Liver (tissue), 8 donors: ENCODE measurements at regions not wholly inside any gene's neighbourhood (a gene's known extent, or its start where the extent isn't known, plus 50 kb on each side); places are given as distances from the start of the nearest gene placed in this dataset.

ENCODE experiments used
- DNase-seq: peaks from one replicate; pipeline ENCODE4 v3.0.0-alpha.2; 2017; ENCODE audit warnings: low spot score
- H3K27ac ChIP-seq, 2 donors: one replicate each; pipeline ENCODE4 v1.7.0; 2013; ENCODE audit warnings: inconsistent platforms in 2 of 2, low read length in 2 of 2, control low read depth in 1 of 2, low read depth in 1 of 2, mild to moderate bottlenecking in 1 of 2
- H3K27me3 ChIP-seq, 4 donors: one replicate each; pipeline versions ENCODE4 v1.6.1 to v1.7.0; 2013; ENCODE audit warnings: low read length in 3 of 4, inconsistent platforms in 1 of 4, mild to moderate bottlenecking in 1 of 4, moderate library complexity in 1 of 4; ENCODE audit not compliant: control insufficient read depth in 4 of 4, insufficient read depth in 4 of 4
- H3K36me3 ChIP-seq, 4 donors: one replicate each; pipeline versions ENCODE4 v1.6.1 to v1.7.0; 2013; ENCODE audit warnings: low read length in 3 of 4, mild to moderate bottlenecking in 3 of 4, low read depth in 1 of 4, moderate library complexity in 1 of 4; ENCODE audit not compliant: control insufficient read depth in 4 of 4, insufficient read depth in 3 of 4
- H3K4me1 ChIP-seq, 4 donors: one replicate each; pipeline versions ENCODE4 v1.6.1 to v1.7.0; 2013; ENCODE audit warnings: low read length in 3 of 4, mild to moderate bottlenecking in 3 of 4, moderate library complexity in 1 of 4; ENCODE audit not compliant: control insufficient read depth in 4 of 4, insufficient read depth in 4 of 4
- H3K4me3 ChIP-seq, 3 donors: one replicate each; pipeline versions ENCODE4 v1.6.1 to v1.7.0; 2013; ENCODE audit warnings: low read length in 3 of 3, control low read depth in 1 of 3, low read depth in 1 of 3, mild to moderate bottlenecking in 1 of 3
- H3K9ac ChIP-seq, 2 donors: one replicate each; pipeline ENCODE4 v1.7.0; 2013; ENCODE audit warnings: low read length in 2 of 2, mild to moderate bottlenecking in 2 of 2, moderate library complexity in 2 of 2, control low read depth in 1 of 2, low read depth in 1 of 2
- H3K9me3 ChIP-seq, 4 donors: one replicate each; pipeline versions ENCODE4 v1.6.1 to v1.7.0; 2013; ENCODE audit warnings: low read length in 3 of 4; ENCODE audit not compliant: control insufficient read depth in 4 of 4
- ATF3 ChIP-seq: IDR thresholded peaks from 2 replicates; pipeline ENCODE4 v1.6.1; 2016; ENCODE audit warnings: antibody characterized with exemption
- CTCF ChIP-seq: fragments of 150-350 bp; IDR thresholded peaks from 2 replicates; pipeline ENCODE4 v1.5.1; 2017; ENCODE audit warnings: improper control_type of control experiment, low read depth, low read length; ENCODE audit not compliant: missing input control
- EGR1 ChIP-seq, 2 donors: IDR thresholded peaks; 2 replicates each; pipeline ENCODE4 v1.6.1; 2016 to 2018; ENCODE audit warnings: antibody characterized with exemption in 2 of 2, low read depth in 2 of 2
- FOXA1 ChIP-seq: IDR thresholded peaks from 2 replicates; pipeline ENCODE4 v1.6.1; 2016; ENCODE audit warnings: antibody characterized with exemption
- FOXA2 ChIP-seq: IDR thresholded peaks from 2 replicates; pipeline ENCODE4 v1.6.1; 2016; ENCODE audit warnings: antibody characterized with exemption
- GABPA ChIP-seq, 2 donors: IDR thresholded peaks in 1 of 2; conservative IDR thresholded peaks in 1 of 2; 2 replicates each; pipeline ENCODE4 v1.6.1; 2016; ENCODE audit warnings: antibody characterized with exemption in 2 of 2, mild to moderate bottlenecking in 1 of 2, moderate library complexity in 1 of 2
- HNF4A ChIP-seq, 2 donors: conservative IDR thresholded peaks; 2 replicates each; pipeline ENCODE4 v1.6.1; 2016; ENCODE audit warnings: antibody characterized with exemption in 2 of 2, mild to moderate bottlenecking in 2 of 2
- HNF4G ChIP-seq: IDR thresholded peaks from 2 replicates; pipeline ENCODE4 v1.6.1; 2016; ENCODE audit warnings: antibody characterized with exemption
- JUND ChIP-seq, 2 donors: IDR thresholded peaks; 2 replicates each; pipeline ENCODE4 v1.6.1; 2016; ENCODE audit warnings: antibody characterized with exemption in 2 of 2
- MAX ChIP-seq: IDR thresholded peaks from 2 replicates; pipeline ENCODE4 v1.6.1; 2016; ENCODE audit warnings: antibody characterized with exemption
- RAD21 ChIP-seq, 2 donors: IDR thresholded peaks; 2 replicates each; pipeline ENCODE4 v1.6.1; 2016; ENCODE audit warnings: antibody characterized with exemption in 2 of 2, mild to moderate bottlenecking in 2 of 2
- REST ChIP-seq: IDR thresholded peaks from 2 replicates; pipeline ENCODE4 v1.6.1; 2016; ENCODE audit warnings: antibody characterized with exemption, mild to moderate bottlenecking
- RXRA ChIP-seq, 2 donors: IDR thresholded peaks; 2 replicates each; pipeline ENCODE4 v1.6.1; 2017 to 2018; ENCODE audit warnings: antibody characterized with exemption in 2 of 2, mild to moderate bottlenecking in 1 of 2
- TAF1 ChIP-seq: conservative IDR thresholded peaks from 2 replicates; pipeline ENCODE4 v1.6.1; 2016; ENCODE audit warnings: antibody characterized with exemption, mild to moderate bottlenecking
- YY1 ChIP-seq: IDR thresholded peaks from 2 replicates; pipeline ENCODE4 v1.6.1; 2016; ENCODE audit warnings: antibody characterized with exemption, mild to moderate bottlenecking
- ZBTB33 ChIP-seq: IDR thresholded peaks from 2 replicates; pipeline ENCODE4 v1.6.1; 2016; ENCODE audit warnings: antibody characterized with exemption
- WGBS: extraction: QIAGEN DNeasy Blood & Tissue Kit; methylation state at CpG from one replicate; pipeline ENCODE4 v1.1.7; 2013; 5-methylcytosine and 5-hydroxymethylcytosine counted together
- donor health status: healthy.
- donor health status: healthy.
- donor health status: healthy.
- donor health status: healthy.
- donor health status: healthy.

DNA sequence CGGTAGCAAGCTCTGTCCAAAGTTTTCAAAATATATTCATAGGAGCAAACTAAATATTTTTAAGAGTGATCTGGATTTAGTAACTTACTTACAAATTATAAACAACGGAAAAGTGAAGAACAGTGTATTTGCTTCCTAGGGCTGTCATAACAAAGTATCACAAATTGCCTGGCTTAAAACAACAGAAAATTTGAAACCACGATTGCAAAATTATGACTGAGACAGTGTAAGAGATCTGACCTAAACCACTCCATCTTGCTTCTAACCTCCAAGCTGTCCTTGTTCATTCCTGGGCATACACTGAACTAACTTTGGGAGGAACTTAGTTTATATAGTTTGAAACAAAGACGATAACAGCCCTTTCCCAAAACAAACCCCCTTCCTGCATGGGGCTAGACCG is 202.0 kb upstream of the CDH6 start (continued):
- no peak for TF ChIP-seq ZBTB33

- Histone ChIP-seq H3K27ac (no peak overlapping the region), H3K4me3 (no peak overlapping the region)
Observed at GRCh38 chr5:30981576-30981975, 211.9 kb upstream of the CDH6 start.

GRCh38 chr5:30968971-30969370 is 224.5 kb upstream of the CDH6 start:
- DNase-seq, result no peak
- Histone ChIP-seq H3K4me1 (no peaks in the 10 kb centered on the region), H3K9me3 (no peaks in the 10 kb centered on the region), H3K4me3 (no peak overlapping the region), H3K27ac (no peak overlapping the region), H3K9ac (no peak overlapping the region), H3K36me3 (no peaks in the 10 kb centered on the region), H3K27me3 (peaks cover 0 to 4% (median 0%) of the 10 kb centered on the region in 4 donors)
- WGBS, result 63% methylated on average over 1 of the region's 1 CpG
- TF ChIP-seq CTCF (no peak), FOXA1 (no peak), HNF4G (no peak), RAD21 (IDR thresholded peaks at IDR 0.05) (no peak), FOXA2 (no peak), MAX (no peak), HNF4A (conservative IDR thresholded peaks at IDR 0.05) (no peak), ZBTB33 (no peak), TAF1 (no peak), REST (no peak), YY1 (no peak), JUND (IDR thresholded peaks at IDR 0.05) (no peak), GABPA (IDR thresholded peaks at IDR 0.05 in 1 of 2, conservative IDR thresholded peaks at IDR 0.05 in 1 of 2) (no peak)

More at GRCh38 chr5:30981576-30981975, 211.9 kb upstream of the CDH6 start:
- Histone ChIP-seq H3K9me3 (no peaks in the 10 kb centered on the region), H3K27me3 (no peaks in the 10 kb centered on the region), H3K9ac (no peak overlapping the region), H3K4me1 (no peaks in the 10 kb centered on the region), H3K36me3 (no peaks in the 10 kb centered on the region)
- no peak for DNase-seq
- no peak for TF ChIP-seq TAF1
- TF ChIP-seq CTCF, result no peak
- TF ChIP-seq ATF3, result no peak
- no peak for TF ChIP-seq FOXA2
- no peak for TF ChIP-seq RXRA (IDR thresholded peaks at IDR 0.05)
- TF ChIP-seq HNF4A (conservative IDR thresholded peaks at IDR 0.05), result no peak
- TF ChIP-seq EGR1 (IDR thresholded peaks at IDR 0.05; ENCODE audit: low read depth in 2 of 2), result no peak
